ENCODE measurements at regions not wholly inside any gene's neighbourhood (a gene's known extent, or its start where the extent isn't known, plus 50 kb on each side); places are given as distances from the start of the nearest gene placed in this dataset.

DNA sequence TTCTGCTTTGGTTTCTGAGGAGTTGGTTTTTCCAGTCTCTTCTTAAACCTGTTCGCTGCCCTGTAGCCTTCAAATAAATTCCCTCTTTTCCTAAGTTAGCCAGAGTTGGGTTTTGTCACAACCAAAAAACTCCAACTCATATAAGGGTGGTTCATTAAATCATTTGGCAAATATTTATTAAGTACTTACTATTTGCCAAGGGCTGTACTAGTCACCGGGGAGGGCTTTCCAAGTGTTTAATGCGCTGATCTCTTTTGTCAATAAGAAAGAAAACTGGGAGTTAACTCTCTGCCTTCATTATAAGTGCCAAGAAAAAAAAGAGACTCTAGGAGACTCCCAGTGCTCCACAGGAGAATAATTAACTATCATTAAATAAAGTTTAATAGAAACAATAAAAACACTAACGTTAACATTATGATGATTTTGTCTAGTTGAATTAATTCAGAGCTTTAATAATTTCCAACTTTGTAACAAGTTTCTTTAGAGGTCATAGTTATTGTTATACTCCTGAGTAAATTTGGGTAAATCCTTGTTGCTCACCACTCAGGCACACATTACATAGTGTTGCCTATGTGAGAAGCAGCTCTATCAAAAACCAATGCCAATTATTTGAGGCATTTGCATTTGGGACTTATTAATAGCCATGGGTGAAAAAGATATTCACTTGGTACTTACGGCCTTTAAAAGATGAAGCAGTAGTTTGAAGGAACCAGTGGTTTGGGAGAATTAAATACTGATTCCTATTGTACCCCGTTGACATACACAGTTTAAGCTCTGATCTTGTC lies 122.5 kb upstream of the TEX13D start:
- TF ChIP-seq, protein P1, sequence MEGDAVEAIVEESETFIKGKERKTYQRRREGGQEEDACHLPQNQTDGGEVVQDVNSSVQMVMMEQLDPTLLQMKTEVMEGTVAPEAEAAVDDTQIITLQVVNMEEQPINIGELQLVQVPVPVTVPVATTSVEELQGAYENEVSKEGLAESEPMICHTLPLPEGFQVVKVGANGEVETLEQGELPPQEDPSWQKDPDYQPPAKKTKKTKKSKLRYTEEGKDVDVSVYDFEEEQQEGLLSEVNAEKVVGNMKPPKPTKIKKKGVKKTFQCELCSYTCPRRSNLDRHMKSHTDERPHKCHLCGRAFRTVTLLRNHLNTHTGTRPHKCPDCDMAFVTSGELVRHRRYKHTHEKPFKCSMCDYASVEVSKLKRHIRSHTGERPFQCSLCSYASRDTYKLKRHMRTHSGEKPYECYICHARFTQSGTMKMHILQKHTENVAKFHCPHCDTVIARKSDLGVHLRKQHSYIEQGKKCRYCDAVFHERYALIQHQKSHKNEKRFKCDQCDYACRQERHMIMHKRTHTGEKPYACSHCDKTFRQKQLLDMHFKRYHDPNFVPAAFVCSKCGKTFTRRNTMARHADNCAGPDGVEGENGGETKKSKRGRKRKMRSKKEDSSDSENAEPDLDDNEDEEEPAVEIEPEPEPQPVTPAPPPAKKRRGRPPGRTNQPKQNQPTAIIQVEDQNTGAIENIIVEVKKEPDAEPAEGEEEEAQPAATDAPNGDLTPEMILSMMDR (IDR thresholded peaks at IDR 0.05): no peak
- TF ChIP-seq POLR2A (IDR thresholded peaks at IDR 0.05): no peak

All from heart left ventricle (tissue), 13 donors.